ENCODE measurements at regions not wholly inside any gene's neighbourhood (a gene's known extent, or its start where the extent isn't known, plus 50 kb on each side); places are given as distances from the start of the nearest gene placed in this dataset.
"Not testable (repeated sequence)": the region's sequence is repeated elsewhere in the genome, so short reads cannot be mapped to it uniquely, and the experiment has no call there.

DNA sequence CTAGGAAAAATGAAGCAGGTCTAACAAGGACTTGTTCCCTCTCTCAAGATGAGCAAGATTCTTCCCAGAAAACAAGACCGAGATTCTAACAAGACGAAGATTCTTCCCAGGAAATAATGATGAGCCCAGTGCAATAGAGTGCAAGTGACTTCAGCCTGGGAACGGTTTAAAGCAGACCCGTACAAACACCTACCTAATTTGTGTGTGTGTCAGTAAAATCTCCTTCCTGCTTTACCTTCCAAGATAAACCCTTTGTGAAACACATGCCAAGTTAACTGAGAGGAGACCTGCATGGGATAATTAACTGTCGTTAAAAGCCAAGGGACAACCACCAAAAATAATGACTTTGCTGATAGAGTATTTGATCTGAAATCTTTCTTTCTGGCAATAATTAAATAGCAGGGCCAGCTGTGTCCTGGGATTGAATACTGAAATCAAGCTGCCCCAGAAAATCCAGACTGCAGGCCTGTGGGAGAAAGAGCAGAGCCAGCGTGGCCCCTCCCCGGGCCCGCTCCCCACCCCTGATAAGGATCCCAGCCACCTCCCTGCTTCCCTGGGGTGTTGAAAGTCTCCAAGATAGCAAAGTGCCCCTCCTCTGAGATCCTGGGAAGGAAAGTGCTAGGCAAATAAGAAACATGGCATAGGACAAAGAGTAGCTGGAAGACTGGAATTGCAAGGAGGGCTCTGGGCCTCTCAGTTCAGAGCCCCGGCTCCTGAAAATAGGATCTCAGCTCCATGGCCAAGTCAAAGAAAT lies 145.5 kb downstream of the CYP26B1 start:
- DNase-seq: no peak

DNA sequence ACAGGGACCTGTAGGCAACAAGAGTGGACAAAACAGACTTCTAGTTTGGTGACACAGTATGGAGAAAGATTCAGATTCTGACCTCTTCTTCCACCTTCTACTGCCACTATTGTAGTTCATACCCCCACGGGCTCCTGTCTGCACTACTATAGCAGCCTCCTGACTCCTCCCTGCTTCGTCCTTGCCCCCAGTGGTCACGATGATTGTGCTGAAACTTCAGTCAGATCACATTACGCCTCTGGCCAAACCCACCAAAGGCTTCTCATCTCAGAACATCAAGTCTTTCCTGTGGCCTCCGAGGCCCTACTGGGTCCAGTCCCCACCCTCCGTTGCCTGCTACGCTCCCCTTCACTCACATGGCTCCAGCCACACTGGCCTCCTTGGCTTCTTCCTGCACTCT lies 147.6 kb downstream of the CYP26B1 start:
- no peak for DNase-seq

DNA sequence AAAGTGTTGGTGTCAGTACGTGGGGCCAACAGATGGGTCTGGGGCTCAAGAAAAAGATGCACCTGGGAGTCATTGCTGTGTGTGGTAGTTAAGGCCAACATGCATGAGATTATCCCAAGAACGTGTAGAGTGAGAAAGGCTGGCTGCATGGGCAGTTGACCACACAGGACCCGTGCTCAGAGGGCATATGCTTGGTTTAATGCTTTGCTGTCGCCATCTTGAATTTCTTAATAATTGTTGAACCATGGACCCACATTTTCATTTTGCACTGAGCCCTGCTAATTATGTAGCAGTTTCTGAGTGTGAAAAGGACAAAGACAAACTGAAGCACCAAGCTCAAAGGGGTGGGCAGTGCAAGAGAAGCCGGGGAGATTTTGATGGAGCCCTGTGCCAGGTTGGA lies 148.1 kb downstream of the CYP26B1 start:
- no peak for DNase-seq

DNA sequence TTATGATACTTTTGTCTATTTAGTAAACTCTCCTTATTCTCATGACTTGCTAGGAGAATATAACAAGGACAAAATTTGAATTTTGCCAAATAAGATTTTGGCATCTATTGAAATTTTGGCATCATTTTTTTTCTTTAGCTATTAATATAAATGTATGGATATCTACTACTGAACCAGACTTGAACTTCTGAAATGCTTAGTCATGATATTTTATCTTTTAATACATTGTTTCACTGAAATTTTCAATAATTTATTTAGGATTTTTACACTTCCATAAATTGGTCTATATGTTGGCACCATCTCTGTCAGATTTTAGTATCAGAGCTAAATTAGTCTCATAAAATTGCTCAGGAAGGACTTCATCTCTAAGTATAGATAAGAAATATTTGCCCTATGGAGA lies 149.8 kb downstream of the CYP26B1 start:
- DNase-seq: no peak

DNA sequence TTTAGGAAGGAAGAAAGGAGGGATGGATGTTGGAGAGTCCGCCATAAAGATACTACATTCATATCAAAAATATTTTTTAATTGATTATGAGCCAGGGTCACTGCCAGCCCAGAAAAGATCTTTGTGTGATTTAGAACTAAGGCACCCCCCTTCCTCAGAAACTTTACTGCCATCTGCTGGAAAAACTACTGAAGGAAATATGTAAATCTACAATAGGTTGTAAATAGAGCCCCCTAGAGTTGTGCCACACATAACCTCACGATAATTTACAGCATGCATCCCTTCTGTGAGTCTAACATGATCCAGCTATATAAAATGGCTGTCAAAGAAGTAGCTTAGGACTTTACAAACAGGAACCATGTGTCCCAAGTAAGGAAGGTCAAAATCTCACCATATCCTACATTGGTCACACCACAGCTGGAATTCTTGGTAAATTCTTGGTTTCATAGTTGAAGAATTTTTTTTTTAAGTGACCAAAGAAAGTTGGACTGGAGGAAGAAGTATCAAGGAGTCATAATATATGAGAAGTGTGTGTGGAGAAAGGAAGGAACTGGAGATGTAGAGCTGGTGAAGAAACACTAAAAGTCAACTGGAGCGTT lies 152.5 kb downstream of the CYP26B1 start:
- DNase-seq: no peak

DNA sequence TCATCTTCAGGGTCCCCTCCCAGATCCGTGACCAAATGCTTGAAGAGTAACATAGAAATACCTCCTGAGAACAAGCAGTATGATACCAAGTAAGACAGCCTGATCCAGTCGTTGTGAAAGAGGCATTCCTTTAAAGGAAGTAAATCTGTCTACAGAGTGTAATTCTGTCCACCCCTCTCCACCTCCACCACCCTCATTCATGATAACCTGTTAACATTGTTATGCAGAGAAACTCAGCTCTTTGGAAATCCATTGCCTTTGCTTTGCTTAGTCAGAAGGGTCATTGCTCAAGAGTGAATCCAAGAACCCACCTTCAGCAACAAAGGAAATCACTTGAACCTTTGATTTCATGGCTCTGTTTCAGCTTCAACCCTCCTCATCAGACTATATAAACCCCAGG lies 155.6 kb downstream of the CYP26B1 start:
- no peak for DNase-seq

DNA sequence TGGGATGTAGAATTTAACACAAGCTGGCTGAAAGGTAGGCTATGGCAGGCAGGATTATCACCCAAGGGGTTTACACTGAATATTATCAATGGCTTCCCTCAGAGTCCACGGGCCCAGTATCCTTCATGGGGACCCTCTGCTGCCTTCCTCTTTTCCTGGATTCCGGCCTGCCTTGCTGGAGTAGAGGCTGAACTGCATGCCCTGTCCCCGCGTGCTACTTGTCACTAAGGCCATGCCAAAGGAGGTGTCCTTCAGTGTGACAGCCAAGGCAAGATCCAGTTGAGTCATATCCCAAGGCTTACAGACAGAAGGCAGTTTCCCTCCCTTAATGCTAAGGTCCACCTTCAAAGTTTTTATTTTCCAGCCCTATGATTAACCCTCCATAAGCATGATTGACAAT lies 156.3 kb downstream of the CYP26B1 start:
- no peak for DNase-seq

DNA sequence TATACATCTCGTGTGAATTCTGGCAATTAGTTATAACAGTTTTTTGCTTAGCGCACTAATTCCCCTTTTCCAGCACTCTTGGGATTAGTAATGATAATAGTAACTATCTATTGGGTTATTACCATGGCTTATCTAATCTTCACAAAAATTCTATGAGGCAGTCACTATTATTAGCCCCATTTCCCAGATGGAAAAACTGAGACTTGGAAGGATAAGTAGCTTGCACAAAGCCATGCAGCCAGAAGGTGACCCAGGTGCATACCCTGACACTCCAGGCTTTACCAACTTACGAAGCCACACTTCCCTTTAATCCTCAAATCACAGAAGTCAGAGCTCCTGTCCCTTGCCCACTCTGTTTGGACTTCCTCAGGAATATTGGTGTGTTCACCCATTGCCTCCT lies 156.8 kb downstream of the CYP26B1 start:
- no peak for DNase-seq

DNA sequence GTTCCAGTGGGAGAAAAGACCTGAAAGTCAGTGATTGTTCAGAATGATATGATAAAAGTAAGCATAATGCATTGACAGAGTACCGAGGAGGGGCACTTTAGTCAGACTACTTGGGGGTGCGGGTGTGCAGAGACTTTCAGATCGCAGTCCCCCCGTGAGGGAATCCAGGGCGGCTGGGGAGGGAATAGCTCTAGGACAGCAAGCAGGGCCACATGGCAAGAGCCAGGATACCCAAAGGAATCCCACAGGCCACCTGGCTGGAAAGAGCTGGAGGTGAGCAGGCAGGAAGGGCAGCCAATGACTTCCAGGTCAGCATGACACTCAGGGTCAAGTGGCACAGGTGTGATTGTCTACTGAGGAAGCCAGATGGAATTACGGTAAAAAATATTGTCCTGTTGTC lies 157.5 kb downstream of the CYP26B1 start:
- DNase-seq: no peak

DNA sequence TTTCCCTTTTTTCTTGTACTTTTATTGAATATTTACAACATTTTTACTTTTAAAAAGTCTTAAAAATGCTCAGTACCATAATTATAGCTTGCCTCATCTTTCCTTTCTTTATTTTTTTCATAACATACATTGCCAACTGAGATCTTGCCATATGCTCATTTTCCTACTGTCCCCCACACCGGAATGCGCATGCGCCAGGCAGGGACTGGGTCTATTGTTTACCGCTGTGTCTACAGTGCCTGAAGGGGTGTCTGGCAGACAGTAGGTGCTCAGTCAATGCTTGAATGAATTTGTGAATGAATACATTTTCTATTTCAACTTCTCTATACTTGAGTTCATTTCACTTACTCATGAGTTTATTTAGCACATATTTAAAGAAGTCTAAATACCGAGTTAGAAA lies 158.0 kb downstream of the CYP26B1 start:
- DNase-seq: no peak

DNA sequence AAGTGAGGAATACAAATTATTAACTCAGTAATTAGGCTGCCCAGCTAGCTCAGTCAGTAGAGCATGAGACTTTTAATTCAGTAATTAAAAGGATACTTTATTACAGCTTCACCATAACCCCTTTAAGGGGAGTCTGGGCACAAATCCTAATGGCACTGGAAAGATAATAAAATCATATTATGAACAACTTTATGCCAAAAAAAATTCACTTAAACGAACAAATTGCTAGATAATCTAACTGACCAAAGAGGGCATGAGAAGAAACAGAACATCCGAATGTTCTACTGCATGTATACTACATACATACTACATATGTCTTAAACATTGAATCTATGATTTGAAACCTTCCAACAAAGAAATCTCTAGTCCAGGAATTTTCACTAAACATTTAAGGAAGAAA lies 159.5 kb downstream of the CYP26B1 start:
- no peak for DNase-seq

DNA sequence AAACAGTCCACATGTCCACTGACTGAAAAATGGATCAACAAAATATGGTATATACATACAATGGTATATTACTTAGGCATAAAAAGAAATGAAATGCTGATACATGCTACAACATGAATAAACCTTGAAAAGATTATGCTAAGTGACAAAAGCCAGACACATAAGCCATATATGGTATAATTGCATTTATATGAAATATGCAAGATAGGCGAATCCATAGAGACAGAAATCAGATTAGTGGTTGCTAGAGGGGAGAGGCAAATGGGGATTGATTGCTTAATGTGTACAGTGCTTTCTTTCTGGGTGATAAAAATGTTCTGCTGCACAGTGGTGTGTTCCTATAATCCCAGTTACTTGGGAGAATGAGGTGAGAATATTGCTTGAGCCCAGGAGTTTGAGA lies 171.0 kb downstream of the CYP26B1 start:
- DNase-seq: no peak

DNA sequence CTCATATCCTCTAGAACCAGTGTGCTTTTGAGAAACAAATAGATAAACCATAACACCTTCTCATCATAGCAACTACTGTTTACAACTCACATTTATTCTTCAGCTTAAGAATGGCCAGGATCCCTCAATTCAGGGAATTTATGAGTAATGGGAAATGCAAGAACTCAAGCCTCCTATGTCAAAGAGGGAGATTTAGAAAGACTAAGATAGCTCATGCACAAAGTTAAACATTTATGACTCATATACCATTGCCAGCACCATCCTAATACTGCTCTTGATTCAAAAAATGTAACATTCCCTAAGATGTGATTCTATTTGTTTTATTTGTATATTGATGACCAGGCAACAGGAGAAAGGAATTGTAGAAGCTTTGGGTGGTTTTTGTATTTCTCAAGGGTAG lies 172.8 kb downstream of the CYP26B1 start:
- no peak for DNase-seq

DNA sequence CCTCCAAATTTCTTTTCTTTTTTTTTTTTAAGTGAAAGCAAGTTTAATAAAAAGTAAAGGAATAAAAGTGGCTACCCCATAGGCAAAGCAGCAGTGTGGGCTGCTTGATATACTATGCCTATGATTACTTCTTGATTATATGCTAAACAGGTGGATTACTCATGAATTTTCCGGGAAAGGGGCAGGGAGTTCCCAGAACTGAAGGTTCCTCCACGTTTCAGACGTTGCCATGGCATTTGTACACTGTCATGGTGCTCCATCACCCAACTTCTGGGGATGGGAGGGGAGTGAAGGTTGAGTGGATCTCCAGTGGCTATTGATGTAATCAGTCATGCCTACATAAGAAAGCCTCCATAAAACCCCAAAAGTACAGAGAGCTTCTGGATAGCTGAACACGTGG lies 176.2 kb downstream of the CYP26B1 start:
- DNase-seq: no peak

DNA sequence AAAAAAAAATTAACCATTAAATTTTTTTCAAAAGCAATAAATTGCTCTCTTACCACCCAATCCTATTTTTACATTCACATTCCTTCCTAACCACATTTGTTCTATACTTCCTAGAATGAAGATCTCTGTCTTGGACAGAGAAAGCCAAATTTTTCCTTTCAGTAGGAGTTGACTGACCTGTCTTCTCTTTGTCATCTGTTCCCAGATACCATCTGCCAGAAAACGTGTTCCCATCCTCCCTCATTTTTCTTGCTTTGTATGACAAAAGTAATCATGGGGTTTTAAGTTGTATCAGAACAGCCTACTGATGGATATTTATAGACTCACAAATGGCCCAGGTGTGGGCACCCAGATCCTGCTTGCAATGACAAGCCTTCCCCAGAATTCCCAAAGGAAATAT lies 182.1 kb downstream of the CYP26B1 start:
- no peak for DNase-seq

DNA sequence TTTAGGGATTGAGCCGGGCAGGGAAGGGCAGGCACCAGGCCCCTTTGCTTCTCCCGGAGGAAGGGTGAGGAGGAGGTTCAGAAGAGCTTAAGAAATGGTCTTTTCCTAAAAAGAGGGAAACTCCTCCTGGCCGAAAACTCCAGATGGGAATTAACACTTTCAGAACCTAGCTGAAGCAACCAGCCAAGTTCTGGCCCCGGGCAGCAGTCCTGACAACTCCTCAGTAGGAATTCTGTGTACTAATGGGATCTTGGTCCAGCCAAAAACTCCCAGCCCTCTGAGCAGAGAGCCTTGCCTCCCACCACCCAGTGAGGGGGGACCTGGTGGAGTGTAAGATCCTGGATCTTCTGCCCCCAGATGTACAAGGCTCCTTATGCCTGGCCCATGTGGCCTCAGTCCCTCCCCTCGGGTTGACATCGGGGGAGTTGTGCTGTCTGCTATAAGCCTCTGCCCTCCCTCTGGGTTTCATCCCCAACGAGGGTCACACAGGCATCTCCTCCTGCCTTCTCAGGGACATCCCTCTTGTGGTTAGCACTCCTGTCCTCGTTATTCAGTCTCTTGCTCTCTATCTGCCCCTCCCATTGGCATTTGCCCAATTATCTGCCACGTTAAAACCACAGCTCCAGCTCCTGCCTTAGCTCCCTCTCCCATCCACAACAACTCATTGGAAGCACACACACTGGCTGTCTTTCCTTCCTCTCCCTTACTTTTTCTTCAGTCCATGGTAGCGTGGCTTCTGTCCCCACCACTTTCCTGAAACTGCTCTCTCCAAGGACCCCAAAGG lies 184.6 kb downstream of the CYP26B1 start:
- DNase-seq: no peak

DNA sequence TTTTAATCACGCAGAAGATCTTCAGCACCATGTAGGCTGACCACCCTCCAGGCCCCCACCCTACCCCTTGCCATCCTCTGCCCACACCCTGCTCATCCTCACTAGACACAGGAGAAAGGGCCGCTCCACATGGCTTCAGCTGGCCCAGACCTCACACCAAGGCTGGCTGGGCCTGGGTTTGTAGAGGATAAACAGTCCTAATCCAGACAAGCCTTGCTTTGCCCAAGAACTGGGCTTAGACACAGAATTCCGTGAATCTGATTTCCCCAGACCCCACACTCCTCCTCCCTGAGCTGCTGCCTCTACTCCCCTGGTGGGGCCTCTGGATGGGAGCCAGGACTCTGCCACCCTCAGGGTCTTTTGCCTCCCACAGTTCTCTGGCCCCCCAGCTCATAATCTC lies 185.3 kb downstream of the CYP26B1 start:
- no peak for DNase-seq

DNA sequence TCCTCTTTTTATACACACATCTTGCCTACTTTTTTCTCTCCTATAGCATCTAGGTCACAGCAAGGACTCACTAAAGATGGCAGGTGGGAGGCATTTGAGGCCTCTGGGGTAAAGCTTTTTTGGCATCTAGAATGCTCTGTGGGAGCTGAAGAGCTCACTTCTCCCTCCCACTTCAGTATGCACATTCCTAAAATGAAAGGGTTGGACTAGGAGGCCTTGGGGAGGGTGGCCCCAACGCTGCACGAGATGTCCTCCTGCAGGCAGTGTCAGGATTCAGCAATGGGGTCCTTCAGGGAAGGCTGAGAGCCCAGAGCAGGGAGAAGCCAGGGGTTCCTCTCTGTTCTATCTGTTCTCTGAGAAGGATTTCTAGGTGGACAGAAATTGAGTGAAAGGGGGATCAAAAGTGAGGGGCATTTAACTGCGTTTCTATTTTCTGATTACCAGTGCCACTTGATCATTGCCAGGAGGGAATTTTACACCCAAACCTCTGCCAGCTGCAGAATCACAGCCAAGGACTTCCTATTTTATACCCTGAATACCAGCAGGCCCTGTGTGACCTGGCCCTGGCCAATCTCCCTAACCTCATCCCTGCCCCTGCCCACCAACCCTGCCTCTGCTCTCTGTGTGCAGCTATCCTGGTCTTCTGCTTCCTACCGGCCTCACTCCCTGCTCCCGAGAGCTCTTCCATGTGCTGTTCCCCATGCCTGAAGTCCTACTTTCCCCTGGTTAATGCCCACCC lies 186.2 kb downstream of the CYP26B1 start:
- no peak for DNase-seq

DNA sequence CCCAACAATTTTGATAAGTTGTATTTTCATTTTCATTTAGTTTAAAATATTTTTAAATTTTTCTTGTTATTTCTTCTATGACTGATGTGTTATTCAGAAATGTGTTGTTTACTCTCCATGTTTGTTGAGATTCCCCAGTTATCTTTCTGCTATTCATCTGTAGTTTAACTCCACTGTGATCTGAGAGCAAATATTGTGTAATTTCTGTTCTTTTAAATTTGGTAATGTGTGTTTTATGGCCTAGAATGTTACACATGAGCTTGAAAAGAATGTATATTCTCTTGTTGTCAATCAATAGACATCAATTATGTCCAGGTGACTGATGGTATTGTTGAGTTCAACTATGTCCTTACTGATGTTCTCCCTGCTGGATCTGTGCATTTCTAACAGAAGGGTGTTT lies 188.2 kb downstream of the CYP26B1 start:
- DNase-seq: no peak

DNA sequence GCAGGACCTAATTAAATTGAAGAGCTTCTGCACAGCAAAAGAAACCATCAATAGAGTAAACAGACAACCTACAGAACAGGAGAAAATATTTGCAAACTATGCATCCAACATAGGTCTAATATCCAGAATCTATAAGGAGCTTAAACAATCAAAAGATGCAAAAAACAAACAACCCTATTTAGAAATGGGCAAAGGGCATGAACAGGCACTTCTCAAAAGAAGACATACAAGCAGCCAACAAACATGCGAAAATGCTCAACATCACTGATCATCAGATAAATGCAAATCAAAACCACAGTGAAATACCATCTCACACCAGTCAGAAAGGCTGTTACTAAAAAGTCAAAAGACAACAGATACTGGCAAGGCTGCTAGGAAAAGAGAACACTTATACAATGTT lies 189.2 kb downstream of the CYP26B1 start:
- DNase-seq: not testable (repeated sequence)

DNA sequence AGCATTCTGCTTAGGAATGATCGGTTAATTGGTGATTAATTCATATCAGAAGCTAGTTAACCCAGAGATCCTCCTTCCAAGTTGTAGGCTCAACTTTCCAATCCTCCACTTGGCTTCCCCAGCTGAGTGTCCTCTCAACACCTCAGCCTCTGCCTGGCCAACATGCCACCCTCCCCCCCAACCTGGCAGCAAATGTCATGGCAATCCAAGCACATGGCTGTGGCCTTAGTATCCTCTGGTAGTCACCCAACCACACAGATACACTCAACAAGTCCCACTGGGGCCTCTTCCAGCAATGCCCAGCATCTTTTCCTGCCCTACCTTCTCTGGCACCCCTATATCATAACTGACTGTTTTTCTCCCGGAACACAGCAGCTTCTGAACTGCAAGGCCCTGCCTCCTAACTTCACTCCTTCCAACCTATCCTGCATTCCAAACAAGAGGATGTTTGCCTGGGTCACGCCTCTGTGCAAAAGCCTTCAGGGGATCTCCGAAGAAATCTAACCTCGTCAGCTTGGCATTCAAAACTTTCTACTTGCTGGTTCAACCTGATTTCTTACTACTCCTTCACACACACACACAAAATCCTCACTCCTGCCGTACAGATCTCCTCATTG lies 195.0 kb downstream of the CYP26B1 start:
- DNase-seq: no peak

DNA sequence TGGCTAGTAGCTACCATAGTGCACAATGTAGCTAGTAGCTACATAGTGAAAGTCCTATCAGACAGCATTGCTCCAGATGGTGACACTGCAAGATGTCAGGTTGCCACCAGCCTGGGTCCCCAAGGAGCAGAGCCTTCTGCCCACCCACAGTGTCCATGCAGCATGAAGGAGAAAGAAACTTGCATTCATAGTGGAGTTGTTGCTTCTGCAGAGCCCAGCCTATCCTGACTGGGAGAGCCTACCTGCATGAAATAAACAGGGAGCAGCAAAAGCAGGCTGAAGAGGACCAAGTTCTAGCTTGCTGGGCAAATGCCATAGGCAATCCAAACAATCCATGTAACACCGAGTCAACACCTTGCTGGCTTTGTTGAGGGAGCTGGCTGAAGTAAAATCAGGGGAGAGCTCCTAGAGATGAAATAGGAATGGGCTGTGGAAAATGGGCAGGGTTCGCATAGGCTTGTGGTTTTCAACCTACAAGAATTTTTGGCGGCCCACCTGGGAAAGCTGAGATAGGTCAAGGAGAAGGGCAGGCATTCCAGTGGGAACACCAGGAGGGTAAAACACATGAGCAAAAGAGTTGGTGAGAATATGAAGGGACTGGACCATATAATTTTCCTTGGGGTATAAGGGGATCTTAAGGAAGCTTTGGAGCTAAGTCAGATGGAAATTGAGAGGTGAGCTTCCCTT lies 195.8 kb downstream of the CYP26B1 start:
- DNase-seq: no peak
